Keratinocyte (primary cell): ENCODE measurements at regions not wholly inside any gene's neighbourhood (a gene's known extent, or its start where the extent isn't known, plus 50 kb on each side); places are given as distances from the start of the nearest gene placed in this dataset.

Source experiments
- DNase-seq: peaks from one replicate; pipeline ENCODE4 v3.0.0-alpha.2; 2011; ENCODE audit warnings: low read depth, missing footprints, low spot score
- FAIRE-seq: peaks from 2 replicates; lab custom pipeline; 2011; peaks lifted over from hg19 to GRCh38; lab: Jason Lieb, UNC
- H2AFZ ChIP-seq: 2 replicates; pipeline ENCODE4 v1.6.0; 2012; ENCODE audit warnings: low read length, control low read depth, inconsistent platforms; ENCODE audit not compliant: control insufficient read depth
- H3K27ac ChIP-seq: 2 replicates; pipeline ENCODE4 v1.5.1; 2011; ENCODE audit warnings: low read length; ENCODE audit not compliant: control insufficient read depth, insufficient read depth
- H3K27me3 ChIP-seq: 3 replicates; pipeline ENCODE4 v1.6.0; 2011; ENCODE audit warnings: low read length; ENCODE audit not compliant: control insufficient read depth, insufficient read depth; ENCODE audit errors: extremely low read depth
- H3K36me3 ChIP-seq, 2 experiments: 2 replicates in 1 of 2; 3 replicates in 1 of 2; pipeline ENCODE4 v1.5.1; 2011; ENCODE audit warnings: low read length in 2 of 2, mild to moderate bottlenecking in 1 of 2; ENCODE audit not compliant: control insufficient read depth in 2 of 2, insufficient read depth in 2 of 2; ENCODE audit errors: extremely low read depth in 1 of 2
- H3K4me1 ChIP-seq: 3 replicates; pipeline ENCODE4 v1.5.1; 2011; ENCODE audit warnings: low read length; ENCODE audit not compliant: control insufficient read depth, insufficient read depth; ENCODE audit errors: extremely low read depth
- H3K4me2 ChIP-seq: 3 replicates; pipeline ENCODE4 v1.6.0; 2011; ENCODE audit warnings: low read depth, low read length; ENCODE audit not compliant: control insufficient read depth, insufficient read depth; ENCODE audit errors: extremely low read depth
- H3K4me3 ChIP-seq, 3 experiments: fragments of 200-600 bp in 1 of 3; sonication (generic) in 1 of 3; 2 replicates in 2 of 3; 3 replicates in 1 of 3; pipeline ENCODE4 v1.5.1; 2011 to 2016; ENCODE audit warnings: low read length in 3 of 3, mild to moderate bottlenecking in 3 of 3, control low read depth in 2 of 3, inconsistent platforms in 1 of 3, low read depth in 1 of 3, mixed read lengths in 1 of 3, mixed run types in 1 of 3, moderate library complexity in 1 of 3; ENCODE audit not compliant: control insufficient read depth in 2 of 3, insufficient read depth in 2 of 3; ENCODE audit errors: extremely low read depth in 1 of 3
- H3K79me2 ChIP-seq: 2 replicates; pipeline ENCODE4 v1.6.0; 2012; ENCODE audit warnings: low read length; ENCODE audit not compliant: control insufficient read depth, insufficient read depth
- H3K9ac ChIP-seq: 3 replicates; pipeline ENCODE4 v1.6.0; 2011; ENCODE audit warnings: low read length; ENCODE audit not compliant: control insufficient read depth, insufficient read depth; ENCODE audit errors: extremely low read depth
- H3K9me1 ChIP-seq: 3 replicates; pipeline ENCODE4 v1.6.0; 2011; ENCODE audit warnings: low read length; ENCODE audit not compliant: control insufficient read depth, insufficient read depth; ENCODE audit errors: extremely low read depth
- H3K9me3 ChIP-seq: 2 replicates; pipeline ENCODE4 v1.5.1; 2012; ENCODE audit warnings: low read depth, low read length; ENCODE audit not compliant: control insufficient read depth
- H4K20me1 ChIP-seq: 3 replicates; pipeline ENCODE4 v1.6.0; 2011; ENCODE audit warnings: low read length; ENCODE audit not compliant: control insufficient read depth, insufficient read depth; ENCODE audit errors: extremely low read depth
- EZH2 ChIP-seq: IDR thresholded peaks from one replicate; pipeline ENCODE4 v1.6.1; 2012; ENCODE audit warnings: inconsistent platforms, mild to moderate bottlenecking, low read length, moderate library complexity
- dilution Hi-C: fragments of 300-500 bp; cut with MboI; formaldehyde crosslinking; loops from one replicate; pipeline ENCODE4 v1.7.0; 2020; ENCODE audit warnings: low sequenced_read_pairs; ENCODE audit not compliant: extremely low pct_ligation_motif_present
- TF ChIP-seq, protein P1 (sequence below), 3 experiments: IDR thresholded peaks in 1 of 3; conservative IDR thresholded peaks in 1 of 3; optimal IDR thresholded peaks in 1 of 3; 2 replicates in 2 of 3; 3 replicates in 1 of 3; pipeline versions ENCODE3 to v1.5.1; 2011; ENCODE audit warnings: low read length in 3 of 3, mild to moderate bottlenecking in 3 of 3, moderate library complexity in 2 of 3, control low read depth in 1 of 3, inconsistent platforms in 1 of 3; ENCODE audit not compliant: insufficient read depth in 2 of 3; ENCODE audit errors: extremely low read depth in 1 of 3

DNA sequence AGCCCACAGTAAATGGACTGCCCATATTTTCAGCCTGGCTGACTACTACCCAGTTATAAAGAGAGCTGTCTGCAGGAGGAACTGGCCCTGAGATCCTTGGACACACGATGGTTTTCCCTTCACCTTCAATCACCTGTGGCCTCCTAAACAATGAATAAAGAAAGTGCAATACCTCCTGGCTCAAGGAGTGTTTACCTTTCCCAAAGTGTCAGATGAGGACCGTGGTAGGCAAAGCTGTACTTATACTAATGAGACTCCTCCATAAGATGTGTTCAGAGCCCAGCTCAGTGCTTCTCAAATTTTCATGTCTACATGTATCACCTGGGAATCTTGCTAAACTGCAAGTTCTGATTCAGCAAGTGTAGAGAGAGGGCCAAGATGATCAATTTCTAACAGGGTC is 284.5 kb upstream of the VLDLR start:
- Histone ChIP-seq H3K79me2 (no peaks in the 10 kb centered on the region), H4K20me1 (no peaks in the 10 kb centered on the region), H2AFZ (no peak overlapping the region), H3K27me3 (no peaks in the 10 kb centered on the region), H3K9me1 (no peaks in the 10 kb centered on the region), H3K9ac (no peak overlapping the region), H3K27ac (no peak overlapping the region), H3K36me3 (no peaks in the 10 kb centered on the region), H3K9me3 (no peaks in the 10 kb centered on the region), H3K4me2 (no peak overlapping the region), H3K4me1 (peaks cover 16% of the 10 kb centered on the region), H3K4me3 (no peak overlapping the region)
- dilution Hi-C loops: no loop called here
- DNase-seq (no peak), FAIRE-seq (no peak)
- no peak for TF ChIP-seq EZH2
- TF ChIP-seq, protein P1, sequence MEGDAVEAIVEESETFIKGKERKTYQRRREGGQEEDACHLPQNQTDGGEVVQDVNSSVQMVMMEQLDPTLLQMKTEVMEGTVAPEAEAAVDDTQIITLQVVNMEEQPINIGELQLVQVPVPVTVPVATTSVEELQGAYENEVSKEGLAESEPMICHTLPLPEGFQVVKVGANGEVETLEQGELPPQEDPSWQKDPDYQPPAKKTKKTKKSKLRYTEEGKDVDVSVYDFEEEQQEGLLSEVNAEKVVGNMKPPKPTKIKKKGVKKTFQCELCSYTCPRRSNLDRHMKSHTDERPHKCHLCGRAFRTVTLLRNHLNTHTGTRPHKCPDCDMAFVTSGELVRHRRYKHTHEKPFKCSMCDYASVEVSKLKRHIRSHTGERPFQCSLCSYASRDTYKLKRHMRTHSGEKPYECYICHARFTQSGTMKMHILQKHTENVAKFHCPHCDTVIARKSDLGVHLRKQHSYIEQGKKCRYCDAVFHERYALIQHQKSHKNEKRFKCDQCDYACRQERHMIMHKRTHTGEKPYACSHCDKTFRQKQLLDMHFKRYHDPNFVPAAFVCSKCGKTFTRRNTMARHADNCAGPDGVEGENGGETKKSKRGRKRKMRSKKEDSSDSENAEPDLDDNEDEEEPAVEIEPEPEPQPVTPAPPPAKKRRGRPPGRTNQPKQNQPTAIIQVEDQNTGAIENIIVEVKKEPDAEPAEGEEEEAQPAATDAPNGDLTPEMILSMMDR (optimal IDR thresholded peaks at IDR 0.05 in 1 of 3, IDR thresholded peaks at IDR 0.05 in 1 of 3, conservative IDR thresholded peaks at IDR 0.05 in 1 of 3; ENCODE audit: extremely low read depth in 1 of 3, insufficient read depth in 2 of 3, low read length in 3 of 3): no peak

DNA sequence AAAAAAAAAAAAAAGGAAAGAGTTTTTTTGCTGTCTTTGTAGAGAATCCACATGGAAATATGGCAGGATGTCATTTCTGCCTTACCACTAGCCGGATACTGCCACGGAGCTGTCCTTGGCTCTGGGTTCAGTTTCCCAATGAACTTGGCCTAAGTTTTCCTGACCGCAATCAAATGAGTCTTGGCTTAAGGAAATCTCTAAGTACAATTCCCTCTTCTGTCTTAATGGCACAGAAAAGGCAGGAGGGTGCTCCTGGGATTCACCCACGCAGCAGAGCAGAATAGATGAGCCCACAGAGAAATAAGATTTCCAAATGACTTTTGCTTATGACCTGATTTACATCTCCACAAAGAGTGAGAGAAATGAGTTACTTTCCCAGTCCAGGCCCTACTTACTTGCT is 284.0 kb upstream of the VLDLR start:
- dilution Hi-C loops: no loop called here
- no peak overlapping the region for H3K4me2 ChIP-seq
- no peak overlapping the region for H3K27ac ChIP-seq
- DNase-seq: no peak
- no peaks in the 10 kb centered on the region for H3K79me2 ChIP-seq
- H4K20me1 ChIP-seq: no peaks in the 10 kb centered on the region
- H3K4me1 ChIP-seq: peaks cover 16% of the 10 kb centered on the region
- no peaks in the 10 kb centered on the region for H3K9me1 ChIP-seq
- no peaks in the 10 kb centered on the region for H3K27me3 ChIP-seq
- FAIRE-seq: no peak
- no peak overlapping the region for H2AFZ ChIP-seq
- no peak for TF ChIP-seq EZH2
- TF ChIP-seq, protein P1 (optimal IDR thresholded peaks at IDR 0.05 in 1 of 3, IDR thresholded peaks at IDR 0.05 in 1 of 3, conservative IDR thresholded peaks at IDR 0.05 in 1 of 3; ENCODE audit: extremely low read depth in 1 of 3, insufficient read depth in 2 of 3, low read length in 3 of 3): no peak
- no peaks in the 10 kb centered on the region for H3K36me3 ChIP-seq
- no peak overlapping the region for H3K9ac ChIP-seq
- no peak overlapping the region for H3K4me3 ChIP-seq
- H3K9me3 ChIP-seq: no peaks in the 10 kb centered on the region
